ENCODE measurements at regions not wholly inside any gene's neighbourhood (a gene's known extent, or its start where the extent isn't known, plus 50 kb on each side); places are given as distances from the start of the nearest gene placed in this dataset.

- no peaks in the 10 kb centered on the region for H3K36me3 ChIP-seq (ENCODE audit: low read depth, low read length)
- no peak overlapping the region for H3K27ac ChIP-seq (ENCODE audit: low read length)
- H3K9me2 ChIP-seq (replicated peaks; ENCODE audit: low read length): no peaks in the 10 kb centered on the region
- H3K79me2 ChIP-seq (ENCODE audit: low read length): no peaks in the 10 kb centered on the region
- H3K9ac ChIP-seq (ENCODE audit: low read length): no peak overlapping the region
- intact Hi-C loops (cut with micrococcal nuclease): no loop called here
- H3K27me3 ChIP-seq (ENCODE audit: low read length): no peaks in the 10 kb centered on the region
- no peak overlapping the region for H2AFZ ChIP-seq (ENCODE audit: low read length)
- no TSS peak for BruUV-seq (replicated peaks)
- H3K4me3 ChIP-seq (ENCODE audit: low read length): no peak overlapping the region
- POLR2A ChIA-PET (ENCODE audit: unreplicated experiment): no interaction called here
- CTCF ChIA-PET: no interaction called here
- H3K9me3 ChIP-seq (ENCODE audit: low read length): no peaks in the 10 kb centered on the region
- ATAC-seq: no peak
- DNase-seq: no peak
- H3K4me1 ChIP-seq (ENCODE audit: insufficient read depth, low read length): no peaks in the 10 kb centered on the region
- H4K20me1 ChIP-seq (ENCODE audit: low read length): no peaks in the 10 kb centered on the region
- H3F3A ChIP-seq (ENCODE audit: low read length, unreplicated experiment): no peaks in the 10 kb centered on the region
- no peak overlapping the region for H3K4me2 ChIP-seq (ENCODE audit: low read length)
- TF ChIP-seq EZH2 (IDR thresholded peaks at IDR 0.05; ENCODE audit: low read length, unreplicated experiment): no peak
- no peak for TF ChIP-seq EZH2phosphoT487 (IDR thresholded peaks at IDR 0.05; ENCODE audit: borderline replicate concordance, low read length)
- TF ChIP-seq CTCF (conservative IDR thresholded peaks at IDR 0.05; ENCODE audit: low read depth, low read length): no peak
Observed at GRCh38 chr10:128612195-128612594, 486.0 kb upstream of the MKI67 start.

- Histone ChIP-seq H3K36me3 (ENCODE audit: low read depth, low read length) (no peaks in the 10 kb centered on the region), H3K79me2 (ENCODE audit: low read length) (no peaks in the 10 kb centered on the region), H3K4me3 (ENCODE audit: low read length) (no peak overlapping the region), H3F3A (ENCODE audit: low read length, unreplicated experiment) (no peaks in the 10 kb centered on the region), H3K4me2 (ENCODE audit: low read length) (no peak overlapping the region), H3K9ac (ENCODE audit: low read length) (no peak overlapping the region), H4K20me1 (ENCODE audit: low read length) (no peaks in the 10 kb centered on the region), H3K27ac (ENCODE audit: low read length) (no peak overlapping the region), H2AFZ (ENCODE audit: low read length) (no peak overlapping the region), H3K9me2 (replicated peaks; ENCODE audit: low read length) (no peaks in the 10 kb centered on the region), H3K27me3 (ENCODE audit: low read length) (no peaks in the 10 kb centered on the region), H3K4me1 (ENCODE audit: insufficient read depth, low read length) (no peaks in the 10 kb centered on the region), H3K9me3 (ENCODE audit: low read length) (no peaks in the 10 kb centered on the region)
- ATAC-seq: no peak
- CTCF ChIA-PET: no interaction called here
- intact Hi-C loops (cut with micrococcal nuclease): no loop called here
- POLR2A ChIA-PET (ENCODE audit: unreplicated experiment): no interaction called here
- no peak for TF ChIP-seq EZH2 (IDR thresholded peaks at IDR 0.05; ENCODE audit: low read length, unreplicated experiment)
- TF ChIP-seq EZH2phosphoT487 (IDR thresholded peaks at IDR 0.05; ENCODE audit: borderline replicate concordance, low read length): no peak
- no peak for TF ChIP-seq CTCF (conservative IDR thresholded peaks at IDR 0.05; ENCODE audit: low read depth, low read length)
- no peak for DNase-seq
- no TSS peak for BruUV-seq (replicated peaks)
Observed at GRCh38 chr10:128612631-128613030, 486.4 kb upstream of the MKI67 start.

- no peaks in the 10 kb centered on the region for H3K36me3 ChIP-seq (ENCODE audit: low read depth, low read length)
- BruUV-seq (replicated peaks): no TSS peak
- DNase-seq (no peak), ATAC-seq (no peak)
- no peak overlapping the region for H3K9ac ChIP-seq (ENCODE audit: low read length)
- ChIA-PET CTCF (no interaction called here), POLR2A (ENCODE audit: unreplicated experiment) (no interaction called here)
- TF ChIP-seq CTCF (conservative IDR thresholded peaks at IDR 0.05; ENCODE audit: low read depth, low read length): no peak
- no peak for TF ChIP-seq EZH2phosphoT487 (IDR thresholded peaks at IDR 0.05; ENCODE audit: borderline replicate concordance, low read length)
- no peak for TF ChIP-seq EZH2 (IDR thresholded peaks at IDR 0.05; ENCODE audit: low read length, unreplicated experiment)
- no peak overlapping the region for H3K4me2 ChIP-seq (ENCODE audit: low read length)
- no peaks in the 10 kb centered on the region for H4K20me1 ChIP-seq (ENCODE audit: low read length)
- H3K27me3 ChIP-seq (ENCODE audit: low read length): no peaks in the 10 kb centered on the region
- H3K9me3 ChIP-seq (ENCODE audit: low read length): no peaks in the 10 kb centered on the region
- no peaks in the 10 kb centered on the region for H3K4me1 ChIP-seq (ENCODE audit: insufficient read depth, low read length)
- H3K79me2 ChIP-seq (ENCODE audit: low read length): no peaks in the 10 kb centered on the region
- no peaks in the 10 kb centered on the region for H3F3A ChIP-seq (ENCODE audit: low read length, unreplicated experiment)
- H3K27ac ChIP-seq (ENCODE audit: low read length): no peak overlapping the region
- H3K9me2 ChIP-seq (replicated peaks; ENCODE audit: low read length): no peaks in the 10 kb centered on the region
- H2AFZ ChIP-seq (ENCODE audit: low read length): no peak overlapping the region
- H3K4me3 ChIP-seq (ENCODE audit: low read length): no peak overlapping the region
- intact Hi-C loops (cut with micrococcal nuclease): no loop called here
Observed at GRCh38 chr10:128614016-128614605, 487.9 kb upstream of the MKI67 start.

All from PC-3 (cell line).